CD4-positive, alpha-beta T cell treated with Interleukin-17A for 1 hour (primary cell): ENCODE measurements at regions not wholly inside any gene's neighbourhood (a gene's known extent, or its start where the extent isn't known, plus 50 kb on each side); places are given as distances from the start of the nearest gene placed in this dataset.

ENCODE experiments used
- DNase-seq: peaks from one replicate; pipeline ENCODE4 v3.0.0-alpha.2; 2020

DNA sequence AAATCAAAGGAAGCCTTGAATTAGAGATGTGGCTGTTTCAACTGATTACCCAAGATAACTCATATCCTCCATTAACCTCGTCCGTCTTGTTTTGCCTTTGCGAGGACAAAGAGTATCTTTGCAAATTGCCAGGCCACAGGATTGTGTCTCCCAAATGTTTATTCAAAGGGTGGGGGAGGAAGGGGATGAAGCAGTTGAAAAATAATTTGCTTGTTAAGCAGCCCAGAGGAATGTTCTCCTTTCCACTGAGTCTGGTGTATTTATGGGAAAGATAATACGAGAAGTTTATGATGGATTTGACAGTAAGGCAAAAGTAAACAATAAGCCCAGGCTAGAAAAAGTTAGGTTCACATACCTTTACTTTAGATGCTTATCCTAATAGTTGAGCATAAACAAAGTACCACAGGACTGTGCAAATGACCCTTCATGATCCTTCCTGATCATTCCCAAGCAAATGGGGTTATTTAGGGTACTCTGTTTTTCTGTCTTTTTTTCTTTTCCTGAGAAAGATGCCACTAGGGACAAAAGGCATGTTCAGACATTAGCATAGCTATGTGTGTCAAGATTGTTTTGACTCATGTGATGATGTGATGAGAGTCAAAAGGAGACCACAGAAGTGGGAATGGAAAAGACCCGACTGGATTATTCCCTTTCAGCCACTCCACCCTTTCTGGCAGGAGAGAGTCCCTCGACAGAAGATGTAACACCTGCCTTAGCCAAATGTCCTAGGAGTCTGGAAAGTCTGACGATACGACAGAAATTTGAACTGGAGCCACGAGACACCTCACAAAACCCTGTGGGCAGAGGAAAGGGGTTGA lies 243.0 kb upstream of the GLI3 start:
- no peak for DNase-seq

- DNase-seq = no peak
These were observed 242.4 kb upstream of the GLI3 start for GRCh38 chr7:42479452-42479815.

- DNase-seq = no peak
These were observed 241.7 kb upstream of the GLI3 start for GRCh38 chr7:42478717-42479116.

- DNase-seq = no peak
These were observed 239.2 kb upstream of the GLI3 start for GRCh38 chr7:42476255-42476654.

- no peak for DNase-seq
These were observed 238.1 kb upstream of the GLI3 start for GRCh38 chr7:42475082-42475481.

GRCh38 chr7:42473099-42473498 lies 236.1 kb upstream of the GLI3 start:
- DNase-seq = no peak

DNA sequence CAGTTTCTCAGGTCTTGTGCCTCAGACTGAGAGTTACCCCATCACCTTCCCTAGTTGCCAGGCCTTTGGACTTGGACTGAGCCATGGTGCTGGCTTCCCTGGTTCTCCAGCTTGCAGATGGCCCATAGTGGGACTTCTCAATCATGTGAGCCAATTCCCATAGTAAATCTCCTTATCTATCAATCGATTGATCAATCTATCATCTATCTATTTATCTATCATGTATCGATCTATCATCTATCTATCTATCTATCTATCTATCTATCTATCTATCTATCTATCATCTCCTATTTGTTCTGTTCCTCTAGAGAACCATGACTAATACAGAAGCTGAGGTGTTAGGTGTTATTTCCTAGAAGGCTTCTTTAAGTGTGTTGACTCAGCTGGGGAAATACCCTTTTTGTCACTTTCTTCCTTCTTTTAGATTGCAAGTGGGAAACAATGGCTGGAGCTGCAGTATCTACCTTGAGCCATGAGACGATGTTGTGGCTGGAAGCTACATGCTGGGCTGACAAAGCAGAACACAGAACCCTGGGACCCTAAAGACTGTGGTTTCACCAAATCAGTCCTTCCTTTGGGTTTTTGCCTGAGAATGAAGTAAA lies 234.7 kb upstream of the GLI3 start:
- no peak for DNase-seq

DNA sequence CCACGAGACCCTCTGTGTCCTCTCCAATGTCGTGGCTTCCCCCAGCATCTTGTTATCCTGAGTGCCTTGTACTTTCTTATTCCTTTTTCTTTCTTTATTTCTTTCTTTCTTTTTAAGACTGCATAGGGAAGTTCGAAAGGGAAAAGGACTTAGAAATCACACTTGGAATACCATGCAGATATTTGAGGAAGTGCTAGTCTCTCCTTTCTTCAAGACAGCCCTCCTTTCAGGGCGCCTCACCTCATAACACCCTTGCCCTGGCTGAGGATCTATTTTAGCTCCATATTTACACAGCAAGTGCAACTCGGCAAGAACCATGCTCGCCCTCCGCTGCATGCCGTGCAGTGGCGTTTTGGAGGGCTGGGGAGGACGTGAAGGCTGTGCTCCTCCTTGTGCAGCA lies 232.3 kb upstream of the GLI3 start:
- DNase-seq = no peak

DNA sequence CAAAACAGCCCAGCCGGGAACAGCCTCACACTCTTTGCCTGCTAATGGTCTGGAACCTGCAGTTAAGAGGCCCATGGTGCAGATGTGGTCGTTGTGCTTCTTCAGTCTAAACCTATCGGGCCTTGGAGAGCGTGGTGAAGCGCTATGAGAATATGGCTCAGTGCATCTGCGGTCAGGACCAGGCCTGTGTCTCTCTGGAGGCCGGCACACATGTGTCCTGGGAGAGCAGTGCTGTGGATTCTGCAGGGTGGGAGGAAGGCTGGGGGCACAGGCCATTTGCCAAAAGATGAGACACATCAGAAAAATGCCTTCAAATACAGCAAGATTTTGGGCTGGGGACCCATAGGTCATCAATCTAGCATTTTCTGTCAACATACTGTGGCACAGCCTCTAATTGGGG lies 231.5 kb upstream of the GLI3 start:
- no peak for DNase-seq

DNA sequence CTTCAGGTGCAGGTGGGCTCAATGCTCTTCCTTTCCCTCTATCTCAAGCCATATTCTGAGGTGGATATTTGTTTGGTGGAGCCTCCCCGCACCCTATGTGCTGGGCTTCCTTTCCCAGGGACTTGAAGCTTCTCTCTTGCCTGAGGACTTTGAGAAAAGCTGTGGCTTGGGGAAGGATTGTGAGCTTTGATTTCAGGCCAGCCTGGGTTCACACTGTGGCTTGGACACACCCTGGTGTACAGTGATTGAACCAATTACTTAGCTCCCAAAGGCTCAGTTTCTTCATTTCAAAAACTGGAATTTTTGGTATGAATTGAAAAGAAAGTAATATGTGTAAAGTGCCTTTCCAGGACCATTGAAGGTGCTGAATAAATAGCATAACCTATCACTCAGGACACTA lies 224.5 kb upstream of the GLI3 start:
- no peak for DNase-seq

DNA sequence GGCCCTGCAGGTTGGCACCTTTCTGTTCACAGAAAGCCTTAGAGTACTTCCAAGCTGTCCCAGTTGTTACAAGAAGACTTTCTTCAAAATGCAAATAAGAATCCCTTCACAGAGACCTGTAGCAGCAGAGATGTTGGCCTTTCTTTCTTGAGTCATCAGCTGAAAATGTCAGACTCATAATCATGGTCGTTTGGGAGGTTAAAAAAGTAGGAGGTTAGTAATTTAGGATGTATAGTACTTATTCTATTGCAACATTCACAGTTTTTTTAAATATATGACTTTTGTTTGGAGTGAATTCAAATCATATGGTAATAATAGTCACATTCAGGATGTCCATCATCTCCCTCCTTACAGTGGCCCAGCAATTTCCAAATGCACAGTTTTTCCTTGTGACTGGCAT lies 223.9 kb upstream of the GLI3 start:
- no peak for DNase-seq

DNA sequence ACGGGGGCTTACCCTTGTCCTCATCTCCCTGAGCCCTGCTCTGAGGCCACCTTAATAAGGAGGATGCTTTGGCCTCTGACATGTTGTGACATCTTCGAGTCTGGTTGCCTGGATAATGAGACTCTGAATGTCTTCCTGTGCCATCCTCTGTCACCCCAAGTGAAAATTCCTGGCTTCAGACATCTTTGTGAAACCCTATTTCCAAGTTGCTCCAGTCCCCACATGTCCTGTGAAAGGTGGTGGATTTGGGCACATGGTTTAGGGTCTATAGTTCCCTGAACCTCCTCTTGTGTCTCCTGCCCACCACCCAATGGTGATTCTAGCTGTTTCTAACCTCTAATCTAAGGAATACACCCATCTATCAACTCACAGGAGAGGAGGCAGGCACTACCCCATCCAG lies 223.1 kb upstream of the GLI3 start:
- no peak for DNase-seq

DNA sequence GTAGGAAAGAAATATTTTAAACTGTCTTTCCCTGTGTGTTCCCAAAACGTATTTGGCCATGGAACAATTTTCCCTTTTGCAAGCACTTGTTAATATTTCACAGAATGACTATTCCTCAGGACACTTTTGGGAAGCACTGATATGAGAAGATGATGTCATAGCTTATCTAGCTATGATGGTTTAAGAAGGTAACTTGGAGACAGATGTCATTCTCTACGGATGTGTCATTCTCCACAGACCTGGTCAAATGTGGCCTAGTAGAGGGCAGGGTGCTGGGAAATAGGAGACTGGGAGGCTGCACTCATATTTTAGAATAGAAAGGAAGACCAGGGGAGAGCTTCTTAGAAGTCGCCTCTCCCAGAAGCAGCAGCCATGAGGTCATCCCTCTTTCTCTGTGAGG lies 220.7 kb upstream of the GLI3 start:
- no peak for DNase-seq

- no peak for DNase-seq
These were observed 219.8 kb upstream of the GLI3 start for GRCh38 chr7:42456756-42457276.

DNA sequence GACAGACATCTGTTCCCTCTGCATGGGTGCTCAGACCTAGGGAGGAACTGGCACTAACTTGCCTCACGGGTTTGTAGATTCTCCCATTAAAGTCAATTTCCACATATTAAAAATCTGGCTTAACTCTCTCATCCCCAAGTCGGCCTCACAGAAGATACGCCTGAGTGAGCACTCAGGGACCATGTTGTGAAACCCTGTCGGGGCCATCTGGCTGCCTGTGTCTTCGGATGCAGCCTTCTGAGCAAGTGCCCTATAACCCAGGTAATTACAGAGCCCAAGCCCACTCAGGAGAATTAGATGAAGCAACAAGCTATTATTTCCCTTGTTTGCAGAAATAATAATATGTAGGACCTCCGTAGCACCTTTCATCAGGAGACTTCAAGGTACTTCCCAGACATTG lies 219.3 kb upstream of the GLI3 start:
- DNase-seq = no peak

- DNase-seq = no peak
These were observed 216.9 kb upstream of the GLI3 start for GRCh38 chr7:42453931-42454361.

DNA sequence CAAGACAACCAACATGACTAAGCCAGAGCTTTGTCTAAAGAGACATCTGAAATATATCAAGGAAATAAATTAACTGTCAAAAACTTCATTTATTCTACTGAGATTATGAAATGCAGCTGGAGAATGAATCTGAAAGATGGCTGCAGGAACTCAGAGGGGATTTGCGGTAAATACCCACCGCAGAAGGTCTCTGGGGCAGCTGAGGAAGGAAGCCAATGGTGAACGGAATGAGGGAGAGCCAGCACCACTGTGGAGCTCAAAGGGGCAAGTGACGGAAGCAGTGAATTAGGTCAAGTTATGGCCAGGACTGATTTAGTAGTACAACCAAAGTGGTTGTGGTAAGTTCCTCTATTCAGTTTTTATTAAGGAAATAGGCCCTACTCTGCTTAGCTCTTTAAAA lies 215.3 kb upstream of the GLI3 start:
- DNase-seq = no peak

DNA sequence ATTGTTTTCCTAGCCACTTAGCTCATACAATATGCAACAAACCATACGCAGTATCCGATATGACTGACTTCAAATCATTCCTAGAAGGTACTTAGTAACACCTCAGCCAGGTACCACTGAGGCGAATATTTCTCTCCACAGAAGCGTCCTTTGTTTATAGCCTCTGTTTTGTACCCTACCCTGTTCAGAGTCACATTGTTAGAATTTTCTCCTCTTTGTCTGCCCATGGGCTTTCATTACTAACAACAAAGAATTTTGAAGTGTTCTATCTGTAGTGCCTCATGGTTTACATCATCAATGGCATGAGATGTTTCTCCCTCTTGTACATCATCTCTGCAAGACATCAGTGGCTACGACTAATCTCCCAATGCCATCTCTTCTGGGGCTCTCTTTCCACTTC lies 212.4 kb upstream of the GLI3 start:
- no peak for DNase-seq

DNA sequence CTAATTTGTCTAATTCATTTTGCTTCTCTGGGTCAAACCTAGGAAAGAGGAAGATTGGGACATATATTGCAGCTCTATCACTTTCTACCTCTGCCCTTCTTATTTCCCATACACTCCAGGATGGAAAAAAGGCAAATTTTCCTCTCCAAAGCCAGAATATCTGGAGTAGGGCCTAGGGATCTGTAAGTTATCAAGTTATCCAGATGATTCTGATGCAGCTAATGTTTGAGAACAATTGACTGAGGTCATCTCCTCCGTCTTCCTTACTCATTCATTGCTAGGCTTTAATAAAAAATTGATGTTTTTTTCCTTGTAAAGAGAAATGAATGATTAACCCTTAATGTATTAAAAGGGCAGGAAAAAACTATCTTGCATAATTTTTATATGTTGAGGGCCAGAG lies 211.9 kb upstream of the GLI3 start:
- DNase-seq = no peak

- no peak for DNase-seq
These were observed 208.7 kb upstream of the GLI3 start for GRCh38 chr7:42445691-42446090.

DNA sequence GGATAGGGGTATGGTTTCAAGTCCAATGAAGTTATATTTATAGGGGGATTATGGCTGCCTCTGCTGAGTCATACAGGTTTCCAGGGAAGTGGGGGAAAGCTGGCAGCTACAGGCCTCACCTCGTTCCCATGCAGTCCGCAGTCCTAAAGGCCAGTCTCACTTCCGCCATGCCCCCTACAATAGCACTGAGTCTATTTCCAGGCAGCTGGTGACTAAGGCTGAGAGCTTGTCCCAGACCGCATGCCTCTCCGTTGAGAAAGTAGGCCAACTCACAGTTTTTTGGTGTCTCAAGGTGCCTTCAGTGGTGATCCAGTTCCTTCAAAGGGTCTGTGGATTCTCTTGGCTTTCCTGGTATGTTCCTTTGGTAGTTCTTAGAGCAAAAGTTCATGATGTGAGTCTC lies 203.9 kb upstream of the GLI3 start:
- DNase-seq = no peak

DNA sequence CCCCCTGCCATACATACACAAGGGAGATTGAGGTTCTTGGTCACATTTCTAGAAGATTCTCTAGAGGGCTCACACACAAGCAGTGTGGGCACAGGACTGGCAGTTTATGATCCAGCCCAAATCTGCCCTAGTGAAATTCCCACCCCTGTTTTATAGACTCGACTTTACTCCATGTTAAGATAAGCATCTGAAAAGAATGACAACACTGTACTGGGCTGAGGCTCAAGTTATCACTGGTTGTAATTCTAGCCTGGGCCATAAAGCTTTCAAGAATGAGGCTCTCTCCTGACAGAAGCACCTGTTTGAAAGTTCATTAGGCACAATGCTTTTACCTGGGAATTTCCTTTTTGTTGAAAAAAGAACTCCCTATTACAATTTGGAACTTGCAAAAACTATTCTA lies 195.6 kb upstream of the GLI3 start:
- no peak for DNase-seq

- no peak for DNase-seq
These were observed 194.9 kb upstream of the GLI3 start for GRCh38 chr7:42431873-42432272.

GRCh38 chr7:42429339-42429738 lies 192.3 kb upstream of the GLI3 start:
- DNase-seq = no peak

- no peak for DNase-seq
These were observed 189.2 kb upstream of the GLI3 start for GRCh38 chr7:42426163-42426562.
